ENCODE measurements at regions not wholly inside any gene's neighbourhood (a gene's known extent, or its start where the extent isn't known, plus 50 kb on each side); places are given as distances from the start of the nearest gene placed in this dataset.

GRCh38 chr16:6057821-6058220 lies 960.2 kb upstream of the EEF2KMT start:
- DNase-seq (no peak), ATAC-seq (ENCODE audit: low read depth) (no peak)
- Histone ChIP-seq H3K27me3 (ENCODE audit: control insufficient read depth, insufficient read depth, low read length) (no peaks in the 10 kb centered on the region), H3K4me2 (ENCODE audit: low read depth, low read length) (no peak overlapping the region), H2BK5ac (ENCODE audit: low read depth, low read length, poor library complexity, severe bottlenecking) (no peak overlapping the region), H3K4me1 (ENCODE audit: control insufficient read depth, insufficient read depth, low read length) (no peaks in the 10 kb centered on the region), H2AK5ac (ENCODE audit: low read depth, low read length) (no peak overlapping the region), H3K18ac (ENCODE audit: low read depth, low read length) (no peak overlapping the region), H3K23ac (ENCODE audit: low read depth, low read length) (no peak overlapping the region), H4K91ac (ENCODE audit: insufficient read depth, low read depth, low read length) (no peak overlapping the region), H3K14ac (replicated peaks; ENCODE audit: low read depth, low read length) (no peak overlapping the region), H3K9ac (ENCODE audit: low read depth, low read length) (no peak overlapping the region), H3K4ac (ENCODE audit: low read depth, low read length) (no peak overlapping the region), H4K5ac (ENCODE audit: low read depth, low read length) (no peak overlapping the region), H2AK9ac (replicated peaks; ENCODE audit: low read depth, low read length, poor library complexity) (no peak overlapping the region), H2AFZ (replicated peaks; ENCODE audit: low read length, poor library complexity) (no peak overlapping the region), H3K4me3 (ENCODE audit: insufficient read depth, low read depth, low read length) (no peak overlapping the region), H2BK120ac (ENCODE audit: low read depth, low read length) (no peak overlapping the region), H3K9me1 (ENCODE audit: insufficient read depth, low read length) (no peaks in the 10 kb centered on the region), H4K20me1 (ENCODE audit: insufficient read depth, low read length) (no peaks in the 10 kb centered on the region), H4K8ac (ENCODE audit: low read depth in 2 of 2, low read length in 2 of 2) (no peak overlapping the region), H3K56ac (ENCODE audit: extremely low read depth, insufficient read depth, low read length) (no peak overlapping the region), H3K9me3 (ENCODE audit: control insufficient read depth, insufficient read depth, low read length) (peaks cover 4% of the 10 kb centered on the region), H3K27ac (ENCODE audit: insufficient read depth, low read length) (no peak overlapping the region), H3K36me3 (ENCODE audit: control insufficient read depth, insufficient read depth, low read length) (no peaks in the 10 kb centered on the region), H2BK20ac (ENCODE audit: low read depth, low read length) (no peak overlapping the region), H2BK15ac (ENCODE audit: low read depth, low read length) (no peak overlapping the region), H3K79me1 (ENCODE audit: low read depth in 1 of 2, low read length in 2 of 2) (no peaks in the 10 kb centered on the region)
- intact Hi-C loops (cut with micrococcal nuclease), result no loop called here
- in situ Hi-C loops (cut with MboI; ENCODE audit: low sequenced_read_pairs), result no loop called here
- no TSS peak for BruUV-seq (replicated peaks)
- dilution Hi-C loops (cut with HindIII; ENCODE audit: low sequenced_read_pairs, unreplicated experiment), result no loop called here
- CTCF ChIA-PET, result no interaction called here
- POLR2A ChIA-PET (ENCODE audit: unreplicated experiment), result no interaction called here
- 18% methylated on average over 2 of the region's 6 CpGs; no CpG with 5 or more reads in 1 of the 2 experiments for WGBS, 2 experiments (ENCODE audit: extremely low coverage in 2 of 2, insufficient read length in 1 of 2)
- TF ChIP-seq USF2 (IDR thresholded peaks at IDR 0.05; ENCODE audit: low read depth, low read length) (no peak), CTCF (conservative IDR thresholded peaks at IDR 0.05; ENCODE audit: low read depth, low read length) (no peak), RFX5 (IDR thresholded peaks at IDR 0.05; ENCODE audit: low read depth, low read length) (no peak), CEBPB (IDR thresholded peaks at IDR 0.05; ENCODE audit: low read depth, low read length) (no peak), MAZ (IDR thresholded peaks at IDR 0.05; ENCODE audit: borderline replicate concordance, low read depth, low read length) (no peak), RCOR1 (IDR thresholded peaks at IDR 0.05; ENCODE audit: insufficient replicate concordance, low read length) (no peak), ELK1 (IDR thresholded peaks at IDR 0.05; ENCODE audit: borderline replicate concordance, low read depth, low read length) (no peak), BHLHE40 (IDR thresholded peaks at IDR 0.05; ENCODE audit: low read depth, low read length) (no peak), RAD21 (IDR thresholded peaks at IDR 0.05; ENCODE audit: low read length) (no peak), NFE2L2 (IDR thresholded peaks at IDR 0.05; ENCODE audit: low read depth, low read length) (no peak), FOS (IDR thresholded peaks at IDR 0.05; ENCODE audit: low read depth, low read length) (no peak), SMC3 (IDR thresholded peaks at IDR 0.05; ENCODE audit: low read depth, low read length) (no peak), POLR2A (IDR thresholded peaks at IDR 0.05; ENCODE audit: low read depth, low read length) (no peak), MAFK (IDR thresholded peaks at IDR 0.05; ENCODE audit: low read depth, low read length) (no peak)
